NT2/D1 (cell line): ENCODE measurements at regions not wholly inside any gene's neighbourhood (a gene's known extent, or its start where the extent isn't known, plus 50 kb on each side); places are given as distances from the start of the nearest gene placed in this dataset.

Experiments
- DNase-seq: peaks from one replicate; pipeline ENCODE4 v3.0.0-alpha.2; 2011; ENCODE audit warnings: low read depth, low spot score
- H3K27me3 ChIP-seq: 2 replicates; pipeline ENCODE4 v1.6.0; 2011; ENCODE audit warnings: mild to moderate bottlenecking; ENCODE audit not compliant: insufficient read length, insufficient read depth
- H3K36me3 ChIP-seq: 2 replicates; pipeline ENCODE4 v1.6.1; 2011; ENCODE audit warnings: mild to moderate bottlenecking, low read length, mixed read lengths; ENCODE audit not compliant: insufficient read depth, insufficient read length
- H3K4me1 ChIP-seq: 2 replicates; pipeline ENCODE4 v1.5.1; 2011; ENCODE audit not compliant: insufficient read depth, insufficient read length
- H3K4me3 ChIP-seq: 2 replicates; pipeline ENCODE4 v1.5.1; 2011; ENCODE audit warnings: low read depth; ENCODE audit not compliant: insufficient read length
- H3K9ac ChIP-seq: 2 replicates; pipeline ENCODE4 v1.6.0; 2011; ENCODE audit warnings: low read depth; ENCODE audit not compliant: insufficient read length
- H3K9me3 ChIP-seq: 2 replicates; pipeline ENCODE4 v1.5.1; 2011; ENCODE audit warnings: mild to moderate bottlenecking, low read length; ENCODE audit not compliant: insufficient read depth
- SUZ12 ChIP-seq: IDR thresholded peaks from 2 replicates; pipeline ENCODE4 v1.6.1; 2011; ENCODE audit not compliant: insufficient read length, insufficient read depth; ENCODE audit errors: extremely low read depth
- YY1 ChIP-seq: IDR thresholded peaks from 2 replicates; pipeline ENCODE4 v1.6.1; 2011; ENCODE audit not compliant: insufficient read length, insufficient read depth
- ZNF274 ChIP-seq: IDR thresholded peaks from 2 replicates; pipeline ENCODE4 v1.6.1; 2011; ENCODE audit warnings: mild to moderate bottlenecking, low read depth, low read length

- Histone ChIP-seq H3K4me1 (no peaks in the 10 kb centered on the region), H3K9me3 (no peaks in the 10 kb centered on the region), H3K36me3 (no peaks in the 10 kb centered on the region), H3K27me3 (no peaks in the 10 kb centered on the region), H3K4me3 (no peak overlapping the region), H3K9ac (no peak overlapping the region)
- DNase-seq, result no peak
- TF ChIP-seq SUZ12 (no peak), YY1 (no peak), ZNF274 (no peak)
These were observed 130.4 kb upstream of the FRMPD4 start for GRCh38 chrX:12007881-12008280.

- Histone ChIP-seq H3K4me3 (no peak overlapping the region), H3K4me1 (no peaks in the 10 kb centered on the region), H3K9me3 (no peaks in the 10 kb centered on the region)
These were observed 127.8 kb upstream of the FRMPD4 start for GRCh38 chrX:12010436-12010835.

GRCh38 chrX:12011075-12011474 is 127.2 kb upstream of the FRMPD4 start:
- no peak overlapping the region for H3K9ac ChIP-seq
- no peak for DNase-seq
- no peaks in the 10 kb centered on the region for H3K4me1 ChIP-seq
- H3K27me3 ChIP-seq, result no peaks in the 10 kb centered on the region
- no peaks in the 10 kb centered on the region for H3K9me3 ChIP-seq
- no peaks in the 10 kb centered on the region for H3K36me3 ChIP-seq
- H3K4me3 ChIP-seq, result no peak overlapping the region
- TF ChIP-seq SUZ12, result no peak
- TF ChIP-seq YY1, result no peak
- TF ChIP-seq ZNF274, result no peak

More at GRCh38 chrX:12010436-12010835, 127.8 kb upstream of the FRMPD4 start:
- no peaks in the 10 kb centered on the region for H3K36me3 ChIP-seq
- no peaks in the 10 kb centered on the region for H3K27me3 ChIP-seq
- no peak for DNase-seq
- TF ChIP-seq ZNF274, result no peak
- H3K9ac ChIP-seq, result no peak overlapping the region

- Histone ChIP-seq H3K4me1 (no peaks in the 10 kb centered on the region), H3K27me3 (no peaks in the 10 kb centered on the region), H3K4me3 (no peak overlapping the region), H3K9me3 (no peaks in the 10 kb centered on the region), H3K9ac (no peak overlapping the region), H3K36me3 (no peaks in the 10 kb centered on the region)
- DNase-seq, result no peak
- TF ChIP-seq ZNF274 (no peak), YY1 (no peak), SUZ12 (no peak)
These were observed 125.1 kb upstream of the FRMPD4 start for GRCh38 chrX:12013211-12013618.

- no peaks in the 10 kb centered on the region for H3K36me3 ChIP-seq
- H3K9ac ChIP-seq, result no peak overlapping the region
- no peaks in the 10 kb centered on the region for H3K27me3 ChIP-seq
- no peak for TF ChIP-seq ZNF274
- TF ChIP-seq YY1, result no peak
- no peak for TF ChIP-seq SUZ12
- DNase-seq, result no peak
- no peak overlapping the region for H3K4me3 ChIP-seq
- no peaks in the 10 kb centered on the region for H3K9me3 ChIP-seq
- no peaks in the 10 kb centered on the region for H3K4me1 ChIP-seq
These were observed 116.6 kb upstream of the FRMPD4 start for GRCh38 chrX:12021698-12022097.

- H3K27me3 ChIP-seq, result no peaks in the 10 kb centered on the region
- no peak for DNase-seq
- no peaks in the 10 kb centered on the region for H3K4me1 ChIP-seq
- H3K9ac ChIP-seq, result no peak overlapping the region
- no peaks in the 10 kb centered on the region for H3K9me3 ChIP-seq
- TF ChIP-seq YY1, result no peak
- TF ChIP-seq SUZ12, result no peak
- no peak for TF ChIP-seq ZNF274
- no peak overlapping the region for H3K4me3 ChIP-seq
- H3K36me3 ChIP-seq, result no peaks in the 10 kb centered on the region
These were observed 111.8 kb upstream of the FRMPD4 start for GRCh38 chrX:12026481-12026880.

- Histone ChIP-seq H3K9ac (no peak overlapping the region), H3K36me3 (no peaks in the 10 kb centered on the region), H3K27me3 (no peaks in the 10 kb centered on the region), H3K4me1 (no peaks in the 10 kb centered on the region), H3K9me3 (no peaks in the 10 kb centered on the region), H3K4me3 (no peak overlapping the region)
- no peak for DNase-seq
- no peak for TF ChIP-seq ZNF274
- no peak for TF ChIP-seq YY1
- TF ChIP-seq SUZ12, result no peak
These were observed 106.2 kb upstream of the FRMPD4 start for GRCh38 chrX:12032082-12032481.

- Histone ChIP-seq H3K9ac (no peak overlapping the region), H3K4me3 (no peak overlapping the region), H3K27me3 (no peaks in the 10 kb centered on the region), H3K36me3 (no peaks in the 10 kb centered on the region), H3K4me1 (no peaks in the 10 kb centered on the region), H3K9me3 (no peaks in the 10 kb centered on the region)
- TF ChIP-seq ZNF274 (no peak), YY1 (no peak), SUZ12 (no peak)
- DNase-seq, result no peak
These were observed 103.5 kb upstream of the FRMPD4 start for GRCh38 chrX:12034741-12035140.
